Non-pigmented ciliary epithelial cell (primary cell): ENCODE measurements at regions not wholly inside any gene's neighbourhood (a gene's known extent, or its start where the extent isn't known, plus 50 kb on each side); places are given as distances from the start of the nearest gene placed in this dataset.

Experiments used
- DNase-seq: peaks from one replicate; pipeline ENCODE4 v3.0.0-alpha.2; 2010; ENCODE audit warnings: low read depth

GRCh38 chr17:34527908-34528470 is 51.4 kb upstream of the TMEM132E start:
- no peak for DNase-seq

- DNase-seq: no peak
These were observed 52.1 kb upstream of the TMEM132E start for GRCh38 chr17:34527136-34527907.

DNA sequence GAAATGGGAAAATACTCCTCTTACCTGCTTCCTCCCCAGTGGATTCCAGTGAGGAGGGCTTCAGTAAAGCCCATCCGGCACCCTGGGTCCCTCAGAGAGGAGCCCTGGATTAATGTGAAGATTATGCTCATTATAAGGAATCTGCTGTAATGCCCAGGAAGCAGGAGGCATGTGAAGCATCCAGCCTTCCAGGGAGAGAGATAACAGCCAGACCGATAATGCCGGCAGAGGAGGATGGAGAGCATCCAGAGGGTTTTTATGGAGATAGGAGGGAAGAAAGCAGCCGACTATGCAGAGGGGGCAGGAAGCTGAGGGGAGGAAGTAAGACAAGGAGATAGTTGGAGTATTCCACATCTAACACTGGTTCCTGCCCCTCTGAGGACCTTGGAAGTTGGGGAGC is 53.7 kb upstream of the TMEM132E start:
- DNase-seq: no peak

DNA sequence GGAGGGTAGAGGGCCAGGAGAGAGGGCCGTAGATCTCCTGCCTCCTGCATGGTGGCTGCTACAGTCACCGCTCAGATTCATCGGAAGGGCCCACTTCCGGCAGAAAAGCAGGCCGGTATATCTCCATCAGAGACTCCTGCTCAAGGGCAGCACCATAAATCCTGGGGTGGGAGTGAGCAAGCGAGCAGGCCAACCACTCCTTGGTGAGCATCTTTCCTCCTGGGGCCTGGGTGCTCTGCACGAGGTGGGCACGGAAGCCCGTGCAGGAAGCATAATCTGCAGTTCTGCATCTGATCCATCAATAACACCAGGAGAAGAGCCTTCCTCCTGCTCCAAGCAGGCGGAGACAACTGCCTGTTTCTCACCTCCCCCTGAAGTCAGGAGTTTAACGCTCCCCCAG is 57.4 kb upstream of the TMEM132E start:
- no peak for DNase-seq

DNA sequence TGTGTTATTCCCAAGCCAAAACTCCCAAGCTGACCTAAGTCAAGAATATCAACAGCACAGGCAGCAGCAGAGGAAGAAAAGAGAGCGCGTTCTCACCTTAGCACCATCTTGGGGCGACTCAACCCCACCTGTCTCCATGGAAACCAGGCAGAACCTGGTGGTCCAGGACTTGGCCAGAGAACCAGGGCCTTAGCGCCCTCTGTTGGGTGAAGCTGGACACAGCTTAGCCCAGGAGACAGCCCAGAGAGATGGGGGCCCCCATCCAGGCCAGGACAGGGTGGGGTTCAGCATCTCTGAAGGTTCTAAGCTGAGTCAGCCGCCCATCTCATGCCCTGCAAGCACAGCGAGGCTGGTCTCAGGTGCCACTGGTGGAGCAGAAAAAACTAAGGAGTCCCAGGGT is 60.1 kb upstream of the TMEM132E start:
- no peak for DNase-seq

- DNase-seq: no peak
These were observed 62.0 kb upstream of the TMEM132E start for GRCh38 chr17:34517406-34517805.

- DNase-seq: no peak
These were observed 67.5 kb upstream of the TMEM132E start for GRCh38 chr17:34511931-34512330.

GRCh38 chr17:34511265-34511664 is 68.1 kb upstream of the TMEM132E start:
- no peak for DNase-seq

DNA sequence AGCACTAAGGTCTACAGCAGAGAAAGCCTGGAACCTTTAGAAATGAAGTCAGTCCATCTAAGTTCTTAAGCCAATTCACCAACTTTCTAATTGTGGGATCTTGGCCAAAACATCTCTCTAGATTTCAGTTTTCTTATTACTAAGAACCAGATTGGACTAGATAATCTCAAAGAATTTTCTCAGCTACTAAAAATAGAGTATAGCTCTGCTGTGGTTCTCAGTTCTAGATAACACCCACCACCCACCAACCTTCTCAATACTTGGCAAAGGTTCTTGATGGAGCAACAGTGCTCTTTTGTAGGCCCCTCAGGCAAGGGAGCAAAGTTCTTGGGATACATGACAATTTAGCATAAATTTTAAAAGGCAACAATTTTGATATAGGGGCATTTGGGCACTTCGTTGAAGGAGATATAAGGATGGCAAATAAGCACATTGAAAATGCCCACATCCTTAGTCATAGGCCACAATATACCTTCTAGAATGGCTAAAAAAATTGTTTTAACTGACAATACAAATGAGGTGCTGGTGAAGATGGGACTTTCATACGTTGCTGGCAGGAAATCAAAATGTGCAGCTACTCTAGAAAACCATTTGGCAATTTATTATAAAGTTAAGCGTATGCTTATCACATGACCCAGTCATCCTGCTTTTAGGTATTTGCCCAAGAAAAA is 74.4 kb upstream of the TMEM132E start:
- no peak for DNase-seq

DNA sequence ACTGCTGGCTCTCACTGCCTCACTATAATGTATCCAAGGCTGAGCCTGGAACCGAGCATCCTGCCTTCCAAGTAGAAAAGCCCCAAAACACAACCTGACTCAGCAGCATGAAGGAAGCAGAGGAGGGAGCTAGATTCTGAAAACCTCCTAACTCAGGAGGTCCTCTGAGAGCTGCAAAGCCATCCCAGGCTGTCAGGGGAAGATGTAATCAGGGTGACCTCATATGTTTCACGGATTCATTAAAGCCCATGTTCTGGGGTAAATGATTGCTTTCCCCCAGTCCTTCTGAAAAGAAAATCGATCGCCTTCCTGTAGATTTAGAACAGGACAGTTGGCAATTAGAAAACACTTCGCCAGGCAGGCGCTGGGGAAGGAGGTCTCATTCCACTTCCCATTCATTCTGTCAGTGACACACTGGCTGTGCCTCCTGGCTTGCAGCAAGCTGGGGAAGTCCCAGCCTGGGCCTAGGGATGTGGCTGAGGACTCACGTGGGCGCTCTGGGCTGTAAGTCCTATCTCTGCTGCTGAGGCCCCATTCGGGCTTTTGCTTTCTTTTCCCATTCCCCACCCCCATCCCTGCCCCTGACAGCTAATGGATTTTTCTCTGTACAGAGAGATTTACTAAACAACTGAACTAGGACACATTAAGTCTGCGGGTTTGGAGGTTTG is 75.7 kb upstream of the TMEM132E start:
- DNase-seq: no peak

- DNase-seq: no peak
These were observed 77.0 kb upstream of the TMEM132E start for GRCh38 chr17:34502426-34502825.

- DNase-seq: no peak
These were observed 79.8 kb upstream of the TMEM132E start for GRCh38 chr17:34499576-34499975.

DNA sequence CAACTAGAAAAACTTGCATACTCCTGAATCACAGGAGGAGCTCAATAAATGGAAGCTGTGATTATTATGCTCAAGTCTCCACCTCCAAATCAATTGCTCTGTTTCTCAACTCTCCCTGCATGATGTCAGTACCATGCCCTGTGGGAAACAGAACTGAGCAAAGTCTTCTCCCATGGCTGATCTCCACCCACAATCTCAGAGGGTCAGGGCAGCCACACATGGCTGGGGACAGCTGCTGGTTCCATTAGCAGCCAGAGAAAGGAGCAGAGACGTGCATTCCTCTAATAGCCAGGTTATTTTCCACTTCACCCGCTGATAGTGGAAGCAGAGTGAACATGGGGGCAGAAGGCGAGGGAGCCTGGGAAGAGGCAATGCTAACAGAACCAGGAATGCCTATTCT is 85.5 kb upstream of the TMEM132E start:
- no peak for DNase-seq

DNA sequence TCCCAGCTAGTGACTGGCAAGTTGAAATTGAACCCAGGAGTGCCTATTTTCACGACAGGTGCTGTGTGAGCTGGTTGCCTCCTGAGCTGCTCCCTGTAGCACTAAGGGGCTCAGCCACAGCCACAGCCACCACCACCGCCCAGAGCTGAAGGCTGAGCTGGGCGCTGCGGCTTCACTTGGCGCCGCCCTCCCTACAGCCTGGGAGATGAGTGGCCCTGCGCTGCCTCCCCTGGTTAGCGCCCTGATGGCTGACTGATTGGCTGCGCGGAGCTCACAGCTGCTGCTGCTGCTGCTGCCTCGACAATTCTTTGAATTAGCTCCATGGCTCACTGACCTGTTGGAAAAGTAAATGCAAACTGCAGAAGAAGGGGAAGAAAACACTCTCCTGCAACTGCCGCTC is 91.8 kb upstream of the TMEM132E start:
- no peak for DNase-seq

- no peak for DNase-seq
These were observed 92.6 kb upstream of the TMEM132E start for GRCh38 chr17:34486761-34487160.

DNA sequence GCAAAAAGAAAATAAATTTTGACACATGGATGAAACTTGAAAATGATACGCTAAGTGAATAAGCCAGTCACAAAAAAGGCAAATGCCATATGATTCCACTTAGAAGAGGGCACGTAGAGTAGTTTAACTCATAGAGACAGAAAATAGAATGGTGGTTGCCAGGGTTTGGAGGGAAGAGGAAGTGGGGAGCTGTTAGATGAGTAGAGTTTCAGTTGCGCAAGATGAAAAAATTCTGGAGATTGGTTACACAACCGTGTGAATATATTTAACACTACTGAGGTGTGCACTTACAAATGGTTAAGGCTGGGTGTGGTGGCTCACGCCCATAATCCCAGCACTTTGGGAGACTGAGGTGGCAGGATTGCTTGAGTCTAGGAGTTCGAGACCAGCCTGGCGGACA is 93.4 kb upstream of the TMEM132E start:
- DNase-seq: no peak

GRCh38 chr17:34484193-34484733 is 95.1 kb upstream of the TMEM132E start:
- no peak for DNase-seq

DNA sequence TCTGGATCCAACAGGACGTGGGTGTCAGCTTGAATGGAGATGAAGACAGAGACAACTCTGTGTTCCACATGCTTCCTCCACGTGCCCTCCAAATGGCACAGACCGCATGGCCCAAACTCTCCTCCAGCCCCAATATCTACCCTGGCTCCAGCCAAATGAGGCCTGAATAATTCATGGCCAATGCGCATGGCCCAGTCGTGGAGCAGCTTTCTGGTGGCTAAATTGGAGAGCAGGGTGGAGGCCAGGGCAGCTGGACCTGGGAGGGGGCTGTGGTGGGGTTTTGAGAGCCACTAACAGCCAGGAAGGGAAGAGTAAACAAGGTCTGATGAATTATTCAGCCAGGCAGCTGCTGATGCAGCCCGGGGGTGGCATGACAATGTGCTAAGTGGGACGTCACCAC is 96.7 kb upstream of the TMEM132E start:
- DNase-seq: no peak

DNA sequence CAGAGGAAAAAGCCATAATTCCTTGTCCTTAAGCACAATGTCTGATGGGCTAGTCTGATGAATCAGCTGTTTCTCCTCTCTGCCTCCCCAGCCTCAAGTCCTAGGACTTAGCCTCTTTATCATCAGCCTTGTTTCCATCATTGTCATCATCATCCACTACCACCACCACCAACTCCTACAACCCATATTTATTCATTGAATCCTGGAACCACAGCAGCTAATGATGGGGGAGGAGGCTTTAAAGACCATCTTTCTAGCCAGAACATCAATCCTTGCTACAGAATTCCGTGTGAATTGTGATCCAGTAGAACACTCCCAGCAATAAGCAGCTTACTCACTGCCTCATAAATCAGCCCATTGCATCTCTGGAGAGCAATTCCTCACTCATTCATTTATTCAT is 97.6 kb upstream of the TMEM132E start:
- no peak for DNase-seq

- DNase-seq: no peak
These were observed 100.0 kb upstream of the TMEM132E start for GRCh38 chr17:34479371-34479770.

DNA sequence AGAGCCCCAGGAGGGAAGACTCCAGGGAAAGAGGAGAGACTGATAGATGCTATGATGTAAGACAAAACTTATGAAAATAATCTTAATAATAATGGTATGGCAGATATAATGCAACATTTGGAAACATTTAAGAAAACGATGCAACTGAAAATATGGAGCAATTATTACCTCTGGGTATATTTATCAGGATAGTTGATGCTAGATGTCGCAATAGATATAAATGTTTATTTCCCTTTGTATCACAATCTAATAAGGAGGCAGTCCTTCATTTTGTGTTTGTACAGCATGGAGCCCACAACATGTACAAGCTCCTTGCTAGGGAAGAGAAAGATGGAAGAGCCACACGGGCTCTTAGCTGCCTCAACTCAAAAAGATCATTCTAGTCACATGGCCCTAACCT is 101.1 kb upstream of the TMEM132E start:
- DNase-seq: no peak

DNA sequence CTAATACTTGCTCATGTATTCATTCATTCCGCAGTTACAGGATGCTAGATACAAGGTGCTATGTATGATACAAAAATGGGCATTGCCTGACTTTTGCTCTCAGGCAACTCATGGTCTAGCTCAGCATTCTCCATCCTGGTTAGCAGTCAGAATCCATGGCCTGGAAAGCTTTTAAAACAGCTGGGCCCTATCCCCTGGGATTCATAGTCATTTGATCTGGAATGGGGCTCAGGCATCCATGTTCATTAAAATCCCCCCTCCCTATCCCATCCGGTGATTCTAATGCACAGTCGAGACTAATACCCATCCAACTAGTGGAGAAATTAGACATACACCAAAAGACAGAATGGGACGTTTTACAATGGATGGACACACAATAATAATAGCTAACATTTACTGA is 104.1 kb upstream of the TMEM132E start:
- DNase-seq: no peak

GRCh38 chr17:34474706-34475105 is 104.7 kb upstream of the TMEM132E start:
- no peak for DNase-seq
